ENCODE measurements at regions not wholly inside any gene's neighbourhood (a gene's known extent, or its start where the extent isn't known, plus 50 kb on each side); places are given as distances from the start of the nearest gene placed in this dataset.

GRCh38 chr3:102078854-102079808, 229.8 kb downstream of the NFKBIZ start:
- DNase-seq (ENCODE audit: low spot score): no peak
- FAIRE-seq: no peak

- DNase-seq (ENCODE audit: low spot score): no peak
- no peak for FAIRE-seq
Observed at GRCh38 chr3:102079809-102080197, 230.5 kb downstream of the NFKBIZ start.

GRCh38 chr3:102081572-102082289, 232.4 kb downstream of the NFKBIZ start:
- FAIRE-seq: peak; percentile 40
- DNase-seq (ENCODE audit: low spot score): no peak

- FAIRE-seq: no peak
Observed at GRCh38 chr3:102083473-102083872, 234.2 kb downstream of the NFKBIZ start.

GRCh38 chr3:102084006-102084405, 234.7 kb downstream of the NFKBIZ start:
- DNase-seq (ENCODE audit: low spot score): no peak

More at GRCh38 chr3:102083473-102083872, 234.2 kb downstream of the NFKBIZ start:
- no peak for DNase-seq (ENCODE audit: low spot score)

GRCh38 chr3:102084704-102085103, 235.4 kb downstream of the NFKBIZ start:
- DNase-seq (ENCODE audit: low spot score): no peak
- no peak for FAIRE-seq

More at GRCh38 chr3:102084006-102084405, 234.7 kb downstream of the NFKBIZ start:
- no peak for FAIRE-seq

- FAIRE-seq (no peak), DNase-seq (ENCODE audit: low spot score) (no peak)
Observed at GRCh38 chr3:102085431-102086176, 236.3 kb downstream of the NFKBIZ start.

- no peak for DNase-seq (ENCODE audit: low spot score)
- no peak for FAIRE-seq
Observed at GRCh38 chr3:102087236-102087635, 237.9 kb downstream of the NFKBIZ start.

- DNase-seq (ENCODE audit: low spot score) (no peak), FAIRE-seq (no peak)
Observed at GRCh38 chr3:102089239-102089638, 239.9 kb downstream of the NFKBIZ start.

- DNase-seq (ENCODE audit: low spot score) (peak; percentile 92), FAIRE-seq (no peak)
Observed at GRCh38 chr3:102089904-102090720, 240.8 kb downstream of the NFKBIZ start.

GRCh38 chr3:102090721-102091045, 241.4 kb downstream of the NFKBIZ start:
- DNase-seq (ENCODE audit: low spot score): peak; percentile 99
- FAIRE-seq: peak; percentile 99

GRCh38 chr3:102091358-102091757, 242.0 kb downstream of the NFKBIZ start:
- FAIRE-seq (no peak), DNase-seq (ENCODE audit: low spot score) (no peak)

GRCh38 chr3:102092617-102093466, 243.5 kb downstream of the NFKBIZ start:
- peak; percentile 100 for FAIRE-seq
- DNase-seq (ENCODE audit: low spot score): peak; percentile 98

GRCh38 chr3:102094506-102094905, 245.2 kb downstream of the NFKBIZ start:
- DNase-seq (ENCODE audit: low spot score) (no peak), FAIRE-seq (peak; percentile 30)

- DNase-seq (ENCODE audit: low spot score) (no peak), FAIRE-seq (no peak)
Observed at GRCh38 chr3:102095383-102095782, 246.1 kb downstream of the NFKBIZ start.

- FAIRE-seq: no peak
- DNase-seq (ENCODE audit: low spot score): no peak
Observed at GRCh38 chr3:102096066-102096465, 246.8 kb downstream of the NFKBIZ start.

- FAIRE-seq: no peak
Observed at GRCh38 chr3:102098130-102098885, 249.0 kb downstream of the NFKBIZ start.

GRCh38 chr3:102099913-102100312, 250.6 kb downstream of the NFKBIZ start:
- FAIRE-seq: peak; percentile 2
- no peak for DNase-seq (ENCODE audit: low spot score)

More at GRCh38 chr3:102098130-102098885, 249.0 kb downstream of the NFKBIZ start:
- no peak for DNase-seq (ENCODE audit: low spot score)

- FAIRE-seq: peak; percentile 97
- peak; percentile 66 for DNase-seq (ENCODE audit: low spot score)
Observed at GRCh38 chr3:102102394-102102793, 253.1 kb downstream of the NFKBIZ start.
